LNCaP clone FGC (cell line): ENCODE measurements at regions not wholly inside any gene's neighbourhood (a gene's known extent, or its start where the extent isn't known, plus 50 kb on each side); places are given as distances from the start of the nearest gene placed in this dataset.

Experiments
- DNase-seq: peaks from one replicate; pipeline ENCODE4 v3.0.0-alpha.2; 2011; ENCODE audit warnings: low read depth
- H3K4me3 ChIP-seq: 2 replicates; pipeline ENCODE4 v1.5.1; 2011; ENCODE audit warnings: mild to moderate bottlenecking, low read depth, low read length, control low read depth
- TF ChIP-seq, protein P1 (sequence below): IDR thresholded peaks from 2 replicates; pipeline ENCODE4 v1.5.1; 2012; ENCODE audit warnings: mild to moderate bottlenecking; ENCODE audit not compliant: control insufficient read depth, insufficient read depth; ENCODE audit errors: extremely low read depth

DNA sequence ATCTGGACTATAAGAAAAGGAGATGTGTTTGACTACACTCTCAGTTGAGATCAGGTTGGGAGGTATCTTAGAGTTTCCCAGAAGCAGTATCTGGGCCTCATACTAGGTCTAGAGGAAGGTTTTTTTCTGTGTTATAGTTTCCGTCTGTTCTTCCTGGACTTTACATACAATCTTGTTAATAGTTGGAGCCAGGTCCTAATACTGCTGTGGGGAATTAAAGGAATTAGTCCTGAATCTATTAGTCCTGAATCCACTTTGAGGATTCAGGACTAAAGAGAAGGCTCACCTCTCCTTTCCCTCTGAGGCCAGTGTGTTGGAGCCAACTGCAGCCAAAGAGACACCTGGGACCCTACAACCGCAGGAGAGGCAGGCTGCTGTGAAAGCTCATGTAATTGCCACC is 445.7 kb upstream of the CLINT1 start:
- H3K4me3 ChIP-seq = no peak overlapping the region
- TF ChIP-seq, protein P1, sequence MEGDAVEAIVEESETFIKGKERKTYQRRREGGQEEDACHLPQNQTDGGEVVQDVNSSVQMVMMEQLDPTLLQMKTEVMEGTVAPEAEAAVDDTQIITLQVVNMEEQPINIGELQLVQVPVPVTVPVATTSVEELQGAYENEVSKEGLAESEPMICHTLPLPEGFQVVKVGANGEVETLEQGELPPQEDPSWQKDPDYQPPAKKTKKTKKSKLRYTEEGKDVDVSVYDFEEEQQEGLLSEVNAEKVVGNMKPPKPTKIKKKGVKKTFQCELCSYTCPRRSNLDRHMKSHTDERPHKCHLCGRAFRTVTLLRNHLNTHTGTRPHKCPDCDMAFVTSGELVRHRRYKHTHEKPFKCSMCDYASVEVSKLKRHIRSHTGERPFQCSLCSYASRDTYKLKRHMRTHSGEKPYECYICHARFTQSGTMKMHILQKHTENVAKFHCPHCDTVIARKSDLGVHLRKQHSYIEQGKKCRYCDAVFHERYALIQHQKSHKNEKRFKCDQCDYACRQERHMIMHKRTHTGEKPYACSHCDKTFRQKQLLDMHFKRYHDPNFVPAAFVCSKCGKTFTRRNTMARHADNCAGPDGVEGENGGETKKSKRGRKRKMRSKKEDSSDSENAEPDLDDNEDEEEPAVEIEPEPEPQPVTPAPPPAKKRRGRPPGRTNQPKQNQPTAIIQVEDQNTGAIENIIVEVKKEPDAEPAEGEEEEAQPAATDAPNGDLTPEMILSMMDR = no peak
- DNase-seq = no peak

DNA sequence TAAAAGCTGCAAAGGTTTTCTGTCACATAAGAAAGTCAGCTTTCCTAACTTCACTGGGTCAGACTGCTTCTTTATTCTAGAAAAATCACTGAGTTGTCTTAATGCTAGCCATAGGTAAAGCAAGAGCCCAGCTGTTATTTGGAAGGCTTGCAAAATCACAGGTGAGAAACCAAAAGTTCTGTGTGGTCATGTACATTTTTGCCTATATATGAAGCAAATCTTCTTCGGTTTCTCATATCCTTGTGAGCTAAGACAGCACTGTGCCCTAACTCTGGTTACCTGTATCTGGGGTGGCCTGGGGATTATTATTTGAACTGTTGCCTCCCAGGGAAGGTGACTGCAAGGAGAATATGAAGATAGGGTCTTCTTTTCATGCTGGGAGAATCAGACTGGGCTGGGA is 444.9 kb upstream of the CLINT1 start:
- no peak overlapping the region for H3K4me3 ChIP-seq
- no peak for DNase-seq
- TF ChIP-seq, protein P1 = no peak

DNA sequence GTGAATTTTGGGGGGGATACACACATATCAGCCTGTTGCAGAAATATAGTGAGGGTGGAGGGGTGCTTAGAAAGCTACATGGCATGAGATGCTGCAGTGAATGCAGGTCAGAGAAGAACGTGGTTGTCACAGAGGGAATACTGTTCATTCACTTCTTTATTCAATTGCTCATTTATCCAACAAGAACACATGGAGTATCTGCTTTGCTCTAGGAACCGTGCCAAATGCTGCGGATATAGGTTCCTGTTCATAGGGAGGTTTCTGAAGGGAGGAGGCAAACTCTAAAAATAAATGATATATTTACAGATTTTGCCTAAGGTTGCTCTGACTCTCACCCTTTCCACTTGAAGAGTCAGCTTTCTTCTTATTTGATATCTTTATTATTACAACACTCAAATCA is 444.3 kb upstream of the CLINT1 start:
- DNase-seq = no peak
- H3K4me3 ChIP-seq = no peak overlapping the region
- TF ChIP-seq, protein P1 = no peak

DNA sequence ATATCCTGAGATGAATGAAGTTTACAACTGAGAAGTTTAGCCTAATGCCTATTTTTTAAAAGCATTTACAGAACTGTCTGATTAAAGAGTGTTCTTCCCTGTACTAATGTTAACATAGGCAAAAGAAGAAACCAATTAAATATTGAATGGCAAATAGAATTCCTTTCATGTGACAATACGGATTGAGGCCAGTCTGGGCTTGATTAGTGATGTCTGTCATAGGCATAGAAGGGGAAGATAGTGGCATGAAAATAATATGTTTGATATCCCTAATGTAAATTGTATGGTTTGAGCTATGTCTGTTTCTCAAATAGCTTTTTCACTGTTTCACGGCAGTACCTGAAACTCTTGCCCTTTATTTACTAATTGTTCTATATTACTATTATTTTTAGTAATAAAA is 443.1 kb upstream of the CLINT1 start:
- TF ChIP-seq, protein P1 = no peak
- DNase-seq = no peak
- no peak overlapping the region for H3K4me3 ChIP-seq

DNA sequence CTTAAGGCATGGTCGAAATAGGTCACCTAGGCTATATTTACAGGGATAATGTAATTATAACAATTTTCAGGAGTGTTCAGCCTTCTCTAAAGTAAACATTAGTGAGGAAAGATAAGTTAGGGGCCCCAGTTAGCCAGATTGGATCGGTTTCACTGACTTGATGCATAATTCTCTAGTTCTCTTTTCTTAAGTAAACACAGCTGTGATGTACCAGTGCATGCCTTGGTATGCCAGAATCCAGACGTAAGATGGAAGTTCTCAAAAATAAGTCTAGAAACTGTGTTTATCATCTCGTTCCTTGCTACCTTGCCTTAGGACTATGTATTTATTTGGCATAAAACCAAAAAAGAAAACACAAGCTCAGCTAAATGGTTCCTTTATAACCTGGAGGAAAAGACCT is 442.2 kb upstream of the CLINT1 start:
- DNase-seq = no peak
- TF ChIP-seq, protein P1 = no peak
- no peak overlapping the region for H3K4me3 ChIP-seq

DNA sequence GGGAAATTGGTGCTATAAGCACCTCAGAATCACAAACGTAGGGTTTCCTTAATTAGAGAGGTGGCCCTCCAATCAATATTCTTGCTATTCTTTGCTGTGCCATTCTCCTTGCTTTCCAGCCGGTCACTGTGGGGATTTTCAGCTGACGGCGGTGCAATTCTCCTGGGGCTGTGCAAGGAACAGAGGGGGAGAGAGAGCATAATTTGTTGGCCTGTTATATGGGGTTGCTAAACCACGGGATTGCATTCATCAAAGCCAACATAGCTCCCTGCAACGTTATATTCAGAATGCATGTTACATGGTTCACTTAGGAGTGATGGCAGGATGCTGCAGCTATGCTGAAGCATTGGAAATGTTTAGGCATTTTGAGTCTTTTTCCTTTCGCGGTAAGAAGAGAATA is 441.3 kb upstream of the CLINT1 start:
- no peak overlapping the region for H3K4me3 ChIP-seq
- TF ChIP-seq, protein P1 = no peak
- no peak for DNase-seq

DNA sequence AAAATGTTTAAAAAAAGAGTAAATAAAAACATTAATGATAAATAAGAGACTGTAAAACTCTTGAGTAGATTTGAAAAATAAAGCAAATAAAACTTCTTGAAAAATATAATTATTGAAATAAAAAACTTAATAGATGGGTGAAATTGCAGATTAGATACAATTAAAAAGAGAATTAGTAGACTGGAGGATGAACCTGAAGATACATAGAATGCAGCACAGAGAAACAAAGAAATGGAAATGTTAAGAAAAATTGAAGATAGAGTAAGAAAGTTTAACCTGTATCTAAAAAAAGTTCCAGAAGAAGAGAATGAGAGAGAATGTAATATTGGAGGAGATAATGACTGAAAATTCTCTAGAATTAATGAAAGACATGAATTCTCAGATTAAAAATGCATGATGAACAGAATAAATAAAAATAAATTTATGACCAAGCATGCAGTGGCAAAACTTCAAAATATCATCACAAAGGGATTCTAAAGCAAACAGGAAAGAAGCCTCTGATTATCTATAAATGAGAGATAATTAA is 438.1 kb upstream of the CLINT1 start:
- H3K4me3 ChIP-seq = no peak overlapping the region
- DNase-seq = no peak
- TF ChIP-seq, protein P1 = no peak
